A673 (cell line): ENCODE measurements at regions not wholly inside any gene's neighbourhood (a gene's known extent, or its start where the extent isn't known, plus 50 kb on each side); places are given as distances from the start of the nearest gene placed in this dataset.

Experiments
- BruUV-seq: library from RNA; stranded (reverse); fragments of 400-500 nt; replicated peaks from 2 replicates; lab custom pipeline; 2021; lab: Mats Ljungman, UMichigan
- CTCF ChIA-PET: fragments of 300-600 bp; sonication (Branson Sonifier 250); formaldehyde crosslinking; loops from one replicate; lab custom pipeline; 2022; ENCODE audit warnings: antibody characterized with exemption; lab: Charles Lee
- POLR2A ChIA-PET: fragments of 300-600 bp; sonication (Branson Sonifier 250); formaldehyde crosslinking; loops from one replicate; lab custom pipeline; 2022; ENCODE audit warnings: antibody characterized with exemption; ENCODE audit not compliant: low non-redundant PET; lab: Charles Lee
- DNase-seq: peaks from one replicate; pipeline ENCODE4 v3.0.0-alpha.2; 2015; ENCODE audit warnings: low spot score
- H3K27ac ChIP-seq: fragments of 200-600 bp; sonication (generic); 2 replicates; pipeline ENCODE4 v1.5.1; 2016; ENCODE audit warnings: mixed run types, low read depth, mild to moderate bottlenecking, mixed read lengths, antibody characterized with exemption, low read length; ENCODE audit not compliant: poor library complexity, severe bottlenecking
- H3K27me3 ChIP-seq: fragments of 200-600 bp; sonication (generic); replicated peaks from 2 replicates; pipeline ENCODE4 v1.6.1; 2017; ENCODE audit warnings: mixed run types, low read depth, mild to moderate bottlenecking, mixed read lengths, antibody characterized with exemption, low read length; ENCODE audit not compliant: insufficient read depth, poor library complexity
- H3K36me3 ChIP-seq: fragments of 200-600 bp; sonication (generic); 2 replicates; pipeline ENCODE4 v1.6.1; 2016; ENCODE audit warnings: mixed run types, mild to moderate bottlenecking, mixed read lengths, antibody characterized with exemption, low read length; ENCODE audit not compliant: insufficient read depth, poor library complexity, severe bottlenecking
- H3K4me1 ChIP-seq: fragments of 200-600 bp; sonication (generic); 2 replicates; pipeline ENCODE4 v1.6.1; 2017; ENCODE audit warnings: mixed run types, mild to moderate bottlenecking, mixed read lengths, antibody characterized with exemption, low read length; ENCODE audit not compliant: insufficient read depth, poor library complexity, severe bottlenecking
- H3K4me3 ChIP-seq: fragments of 200-600 bp; sonication (generic); 2 replicates; pipeline ENCODE4 v1.5.1; 2016; ENCODE audit warnings: low read depth, mixed run types, mild to moderate bottlenecking, mixed read lengths, low read length; ENCODE audit not compliant: poor library complexity, severe bottlenecking
- H3K9me3 ChIP-seq: fragments of 200-600 bp; sonication (generic); 2 replicates; pipeline ENCODE4 v1.6.1; 2016; ENCODE audit warnings: mixed run types, low read depth, mild to moderate bottlenecking, mixed read lengths, antibody characterized with exemption, low read length; ENCODE audit not compliant: poor library complexity, severe bottlenecking
- EZH2 ChIP-seq: fragments of 200-600 bp; sonication (generic); IDR thresholded peaks from 2 replicates; pipeline ENCODE4 v1.6.1; 2017; ENCODE audit warnings: borderline replicate concordance, low read depth, mild to moderate bottlenecking, mixed read lengths, antibody characterized with exemption, low read length; ENCODE audit not compliant: poor library complexity, severe bottlenecking
- intact Hi-C: fragments of 100-400 bp; cut with micrococcal nuclease; formaldehyde crosslinking; loops from one replicate; pipeline ENCODE4 v1.10.0; 2022; ENCODE audit not compliant: unreplicated experiment
- TF ChIP-seq, protein P1 (sequence below): fragments of 300-800, 200-600 bp; sonication (generic); conservative IDR thresholded peaks from 2 replicates; pipeline ENCODE4 v1.5.1; 2017; ENCODE audit warnings: low read depth, mild to moderate bottlenecking, antibody characterized with exemption, low read length, moderate library complexity, mixed read lengths

DNA sequence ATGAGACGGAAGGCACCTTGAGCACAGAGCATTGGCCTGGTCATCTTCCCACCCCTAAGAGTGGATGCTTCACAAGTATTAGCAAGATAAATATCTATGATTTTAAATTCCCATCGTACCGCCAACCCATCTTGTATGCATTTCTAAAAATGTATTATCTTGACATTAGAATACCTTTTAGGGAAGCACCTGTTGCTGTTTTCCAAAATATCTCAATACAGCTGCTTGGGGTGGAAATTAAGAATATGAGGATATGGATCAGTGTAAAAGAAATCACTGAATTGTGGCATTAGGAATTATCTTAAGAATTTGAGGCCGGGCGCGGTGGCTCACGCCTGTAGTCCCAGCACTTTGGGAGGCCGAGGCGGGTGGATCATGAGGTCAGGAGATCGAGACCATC lies 166.3 kb downstream of the ETS2 start:
- Histone ChIP-seq H3K4me3 (no peak overlapping the region), H3K27ac (no peak overlapping the region), H3K9me3 (no peaks in the 10 kb centered on the region), H3K4me1 (no peaks in the 10 kb centered on the region), H3K36me3 (no peaks in the 10 kb centered on the region), H3K27me3 (no peaks in the 10 kb centered on the region)
- ChIA-PET POLR2A (no interaction called here), CTCF (interaction anchor here (0.7 kb wide), 1 partner anchor 36 kb away, joined by 3 read pairs; no protein-coding TSS in a partner anchor)
- no TSS peak for BruUV-seq
- DNase-seq: no peak
- intact Hi-C loops: no loop called here
- TF ChIP-seq, protein P1, sequence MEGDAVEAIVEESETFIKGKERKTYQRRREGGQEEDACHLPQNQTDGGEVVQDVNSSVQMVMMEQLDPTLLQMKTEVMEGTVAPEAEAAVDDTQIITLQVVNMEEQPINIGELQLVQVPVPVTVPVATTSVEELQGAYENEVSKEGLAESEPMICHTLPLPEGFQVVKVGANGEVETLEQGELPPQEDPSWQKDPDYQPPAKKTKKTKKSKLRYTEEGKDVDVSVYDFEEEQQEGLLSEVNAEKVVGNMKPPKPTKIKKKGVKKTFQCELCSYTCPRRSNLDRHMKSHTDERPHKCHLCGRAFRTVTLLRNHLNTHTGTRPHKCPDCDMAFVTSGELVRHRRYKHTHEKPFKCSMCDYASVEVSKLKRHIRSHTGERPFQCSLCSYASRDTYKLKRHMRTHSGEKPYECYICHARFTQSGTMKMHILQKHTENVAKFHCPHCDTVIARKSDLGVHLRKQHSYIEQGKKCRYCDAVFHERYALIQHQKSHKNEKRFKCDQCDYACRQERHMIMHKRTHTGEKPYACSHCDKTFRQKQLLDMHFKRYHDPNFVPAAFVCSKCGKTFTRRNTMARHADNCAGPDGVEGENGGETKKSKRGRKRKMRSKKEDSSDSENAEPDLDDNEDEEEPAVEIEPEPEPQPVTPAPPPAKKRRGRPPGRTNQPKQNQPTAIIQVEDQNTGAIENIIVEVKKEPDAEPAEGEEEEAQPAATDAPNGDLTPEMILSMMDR: no peak
- no peak for TF ChIP-seq EZH2

DNA sequence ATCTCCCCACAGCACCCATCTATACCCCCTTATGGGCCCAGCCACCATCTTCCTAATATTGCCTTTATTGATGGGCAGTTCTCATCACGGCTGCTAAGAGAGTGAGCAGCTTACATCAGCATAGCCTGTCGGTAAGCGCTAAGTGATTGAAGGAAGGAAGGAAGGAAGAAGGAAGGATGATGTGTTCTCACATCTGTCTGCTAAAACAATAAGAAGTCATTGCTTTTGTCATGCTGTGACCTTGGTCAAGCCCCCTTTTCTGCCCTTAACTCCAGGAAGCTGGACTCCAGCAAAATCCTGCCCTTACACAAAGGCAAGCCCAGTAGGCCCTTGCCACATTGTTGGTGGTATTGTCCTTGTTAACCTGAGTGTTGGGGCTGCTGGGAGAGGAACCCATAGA lies 165.0 kb downstream of the ETS2 start:
- Histone ChIP-seq H3K36me3 (no peaks in the 10 kb centered on the region), H3K9me3 (no peaks in the 10 kb centered on the region), H3K27me3 (no peaks in the 10 kb centered on the region), H3K4me3 (no peak overlapping the region), H3K27ac (no peak overlapping the region), H3K4me1 (no peaks in the 10 kb centered on the region)
- no peak for DNase-seq
- BruUV-seq: no TSS peak
- TF ChIP-seq, protein P1: no peak
- TF ChIP-seq EZH2: no peak
- ChIA-PET CTCF (no interaction called here), POLR2A (no interaction called here)
- intact Hi-C loops: no loop called here

DNA sequence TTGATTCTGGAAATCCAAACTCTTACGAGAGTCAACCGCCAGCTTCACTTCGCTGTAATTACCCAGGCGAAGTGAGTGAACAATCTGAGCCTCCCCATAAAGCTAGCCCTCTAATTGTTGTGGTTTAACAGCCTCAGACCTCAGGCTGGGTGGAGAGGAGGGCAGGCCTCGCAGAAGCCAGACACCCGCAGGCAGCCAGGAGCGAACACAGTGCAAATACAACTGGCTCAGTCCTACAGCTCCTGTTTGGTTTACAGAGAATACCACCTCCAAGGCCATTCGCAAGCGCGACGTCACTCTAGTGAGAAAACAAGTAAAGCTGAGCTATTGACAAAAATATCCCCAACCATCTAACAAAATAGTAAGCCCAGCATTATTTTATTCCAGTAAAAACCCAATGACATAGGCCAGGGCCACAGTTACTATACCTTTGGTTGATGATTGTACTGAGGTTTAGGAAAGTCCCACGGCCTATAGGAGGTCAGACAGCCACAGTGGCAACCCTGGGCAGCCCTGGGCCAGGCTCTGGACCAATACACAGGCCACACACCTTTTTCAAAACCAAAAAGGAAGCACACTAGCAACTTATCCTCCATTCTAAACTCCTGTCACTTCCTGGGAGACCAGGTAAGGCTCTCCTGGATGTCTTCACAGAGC lies 163.3 kb downstream of the ETS2 start:
- intact Hi-C loops: no loop called here
- no peak for TF ChIP-seq EZH2
- TF ChIP-seq, protein P1: no peak
- POLR2A ChIA-PET: no interaction called here
- Histone ChIP-seq H3K27ac (no peak overlapping the region), H3K27me3 (no peaks in the 10 kb centered on the region), H3K4me1 (no peaks in the 10 kb centered on the region), H3K9me3 (no peaks in the 10 kb centered on the region), H3K36me3 (no peaks in the 10 kb centered on the region), H3K4me3 (no peak overlapping the region)
- DNase-seq: no peak
- CTCF ChIA-PET: no interaction called here
- BruUV-seq: no TSS peak
